Ovary (tissue), 3 donors: ENCODE measurements at regions not wholly inside any gene's neighbourhood (a gene's known extent, or its start where the extent isn't known, plus 50 kb on each side); places are given as distances from the start of the nearest gene placed in this dataset.

ENCODE experiments used
- EP300 ChIP-seq: sonication (generic); formaldehyde crosslinking; IDR thresholded peaks from one replicate; pipeline ENCODE4 v1.6.1; 2017; ENCODE audit warnings: antibody characterized with exemption
- POLR2A ChIP-seq: fragments of 450-650 bp; IDR thresholded peaks from one replicate; pipeline ENCODE4 v1.6.1; 2017; ENCODE audit warnings: antibody characterized with exemption, mild to moderate bottlenecking, moderate library complexity
- TF ChIP-seq, protein P1 (sequence below), 3 donors: fragments of 450-650 bp in 2 of 3; fragments of 200-600 bp in 1 of 3; IDR thresholded peaks; one replicate each; pipeline versions ENCODE4 v1.5.1 to v1.8.0; 2016 to 2022; ENCODE audit warnings: antibody characterized with exemption in 3 of 3, mild to moderate bottlenecking in 1 of 3
- donor health status: DM: no; HTN: no; CAD: no.

DNA sequence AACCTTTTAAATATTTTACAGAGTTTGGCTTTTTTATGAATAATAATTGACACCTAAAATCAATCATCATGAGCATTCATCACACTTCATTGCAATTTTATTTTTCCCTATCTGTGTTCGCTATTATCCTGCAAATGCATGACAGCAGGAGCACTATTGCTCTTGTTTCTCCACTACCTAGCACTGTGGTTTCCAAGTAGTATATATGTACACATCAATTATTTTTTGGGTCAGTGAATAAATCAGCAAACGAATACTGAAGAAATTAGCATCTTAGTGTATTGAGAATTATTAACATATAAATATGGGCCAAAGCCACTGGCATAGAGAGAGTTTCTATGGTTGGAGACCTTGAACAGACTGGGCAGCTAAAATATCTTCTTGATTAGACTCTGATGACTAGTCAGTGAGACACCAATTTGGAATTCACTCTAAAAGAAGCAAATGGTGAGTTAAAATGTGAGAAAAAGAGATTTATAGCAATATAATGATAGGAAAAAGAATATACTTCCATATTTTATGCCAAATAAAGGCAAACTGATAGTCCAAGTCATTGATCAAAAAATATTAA, 731.1 kb upstream of the LUZP2 start:
- TF ChIP-seq EP300, result no peak
- TF ChIP-seq, protein P1, sequence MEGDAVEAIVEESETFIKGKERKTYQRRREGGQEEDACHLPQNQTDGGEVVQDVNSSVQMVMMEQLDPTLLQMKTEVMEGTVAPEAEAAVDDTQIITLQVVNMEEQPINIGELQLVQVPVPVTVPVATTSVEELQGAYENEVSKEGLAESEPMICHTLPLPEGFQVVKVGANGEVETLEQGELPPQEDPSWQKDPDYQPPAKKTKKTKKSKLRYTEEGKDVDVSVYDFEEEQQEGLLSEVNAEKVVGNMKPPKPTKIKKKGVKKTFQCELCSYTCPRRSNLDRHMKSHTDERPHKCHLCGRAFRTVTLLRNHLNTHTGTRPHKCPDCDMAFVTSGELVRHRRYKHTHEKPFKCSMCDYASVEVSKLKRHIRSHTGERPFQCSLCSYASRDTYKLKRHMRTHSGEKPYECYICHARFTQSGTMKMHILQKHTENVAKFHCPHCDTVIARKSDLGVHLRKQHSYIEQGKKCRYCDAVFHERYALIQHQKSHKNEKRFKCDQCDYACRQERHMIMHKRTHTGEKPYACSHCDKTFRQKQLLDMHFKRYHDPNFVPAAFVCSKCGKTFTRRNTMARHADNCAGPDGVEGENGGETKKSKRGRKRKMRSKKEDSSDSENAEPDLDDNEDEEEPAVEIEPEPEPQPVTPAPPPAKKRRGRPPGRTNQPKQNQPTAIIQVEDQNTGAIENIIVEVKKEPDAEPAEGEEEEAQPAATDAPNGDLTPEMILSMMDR (IDR thresholded peaks at IDR 0.05), result no peak
- no peak for TF ChIP-seq POLR2A
